ENCODE measurements at regions not wholly inside any gene's neighbourhood (a gene's known extent, or its start where the extent isn't known, plus 50 kb on each side); places are given as distances from the start of the nearest gene placed in this dataset.

GRCh38 chr2:220445429-220446105 is 818.1 kb downstream of the SLC4A3 start:
- H3K27ac ChIP-seq, result no peak overlapping the region
- TF ChIP-seq CTCF (IDR thresholded peaks at IDR 0.05) (no peak), ZFX (IDR thresholded peaks at IDR 0.05; ENCODE audit: borderline replicate concordance) (no peak)

- H3K27ac ChIP-seq, result no peak overlapping the region
- TF ChIP-seq CTCF (IDR thresholded peaks at IDR 0.05), result no peak
- TF ChIP-seq ZFX (IDR thresholded peaks at IDR 0.05; ENCODE audit: borderline replicate concordance), result no peak
Measured at GRCh38 chr2:220446106-220446712, 818.8 kb downstream of the SLC4A3 start.

GRCh38 chr2:220450846-220451245 is 823.4 kb downstream of the SLC4A3 start:
- H3K27ac ChIP-seq, result no peak overlapping the region
- TF ChIP-seq ZFX (IDR thresholded peaks at IDR 0.05; ENCODE audit: borderline replicate concordance), result no peak
- TF ChIP-seq CTCF (IDR thresholded peaks at IDR 0.05), result no peak

GRCh38 chr2:220451438-220451837 is 824.0 kb downstream of the SLC4A3 start:
- H3K27ac ChIP-seq, result no peak overlapping the region
- no peak for TF ChIP-seq ZFX (IDR thresholded peaks at IDR 0.05; ENCODE audit: borderline replicate concordance)
- TF ChIP-seq CTCF (IDR thresholded peaks at IDR 0.05), result no peak

- no peak for TF ChIP-seq CTCF (IDR thresholded peaks at IDR 0.05)
- no peak for TF ChIP-seq ZFX (IDR thresholded peaks at IDR 0.05; ENCODE audit: borderline replicate concordance)
- no peak overlapping the region for H3K27ac ChIP-seq
Measured at GRCh38 chr2:220452561-220452960, 825.1 kb downstream of the SLC4A3 start.

GRCh38 chr2:220455351-220455990 is 828.0 kb downstream of the SLC4A3 start:
- H3K27ac ChIP-seq, result no peak overlapping the region
- TF ChIP-seq ZFX (IDR thresholded peaks at IDR 0.05; ENCODE audit: borderline replicate concordance) (no peak), CTCF (IDR thresholded peaks at IDR 0.05) (no peak)

GRCh38 chr2:220458051-220458450 is 830.6 kb downstream of the SLC4A3 start:
- TF ChIP-seq CTCF (IDR thresholded peaks at IDR 0.05) (no peak), ZFX (IDR thresholded peaks at IDR 0.05; ENCODE audit: borderline replicate concordance) (no peak)
- no peak overlapping the region for H3K27ac ChIP-seq

Data from 22Rv1 (cell line).